ENCODE measurements at regions not wholly inside any gene's neighbourhood (a gene's known extent, or its start where the extent isn't known, plus 50 kb on each side); places are given as distances from the start of the nearest gene placed in this dataset.

GRCh38 chr12:25629341-25629740 lies 76.3 kb upstream of the LMNTD1 start:
- Histone ChIP-seq H2BK5ac (ENCODE audit: insufficient read length, low read length) (no peak overlapping the region), H2BK12ac (ENCODE audit: insufficient read length, low read depth, low read length) (no peak overlapping the region), H3K79me1 (ENCODE audit: insufficient read depth, low read depth, low read length, poor library complexity, severe bottlenecking) (no peaks in the 10 kb centered on the region), H3K79me2 (ENCODE audit: insufficient read depth, low read length) (no peaks in the 10 kb centered on the region), H3T11ph (ENCODE audit: low read length) (no peak overlapping the region), H3K4ac (ENCODE audit: low read depth, low read length) (no peak overlapping the region), H4K8ac (replicated peaks; ENCODE audit: insufficient read length, low read depth, low read length) (no peak overlapping the region), H3K4me2 (ENCODE audit: insufficient read depth, insufficient read length, low read length) (no peak overlapping the region), H3K56ac (ENCODE audit: insufficient read length, low read depth, low read length) (no peak overlapping the region), H3K23ac (ENCODE audit: insufficient read length, low read depth, low read length) (no peak overlapping the region), H2BK120ac (ENCODE audit: low read depth, low read length, poor library complexity, severe bottlenecking) (no peak overlapping the region), H3K27ac (ENCODE audit: insufficient read length, low read depth, low read length) (no peak overlapping the region), H3K18ac (ENCODE audit: insufficient read length, low read depth, low read length) (no peak overlapping the region), H3K4me1 (ENCODE audit: insufficient read depth, low read length) (no peaks in the 10 kb centered on the region), H4K91ac (ENCODE audit: insufficient read length, low read depth, low read length) (no peak overlapping the region), H3K9me3 (ENCODE audit: control insufficient read depth, low read depth, low read length) (no peaks in the 10 kb centered on the region), H4K5ac (ENCODE audit: insufficient read length, low read depth, low read length) (no peak overlapping the region), H2AFZ (ENCODE audit: low read length) (no peak overlapping the region), H3K23me2 (ENCODE audit: insufficient read length, low read depth, low read length, poor library complexity, severe bottlenecking) (no peaks in the 10 kb centered on the region), H3K14ac (ENCODE audit: insufficient read depth, low read length) (no peak overlapping the region), H2BK15ac (ENCODE audit: low read depth, low read length) (no peak overlapping the region), H2BK20ac (ENCODE audit: low read depth, low read length, poor library complexity, severe bottlenecking) (no peak overlapping the region), H3K27me3 (ENCODE audit: insufficient read depth, low read length) (no peaks in the 10 kb centered on the region), H4K20me1 (ENCODE audit: control insufficient read depth, insufficient read depth, insufficient read length) (no peaks in the 10 kb centered on the region), H2AK5ac (ENCODE audit: insufficient read length, low read length) (no peak overlapping the region), H3K9ac (ENCODE audit: extremely low read depth, insufficient read length, low read length) (no peak overlapping the region)
- Mint-ChIP-seq H3K4me3 (no peak overlapping the region), H3K9me3 (no peaks in the 10 kb centered on the region; a peak in 1 of 5 replicates), H3K27me3 (ENCODE audit: low read depth) (peaks cover 2% of the 10 kb centered on the region; the same call in 1 of the 2 replicates), H3K4me1 (peaks cover 9 to 23% of the 10 kb centered on the region in 2 experiments), H3K27ac (no peak overlapping the region), H3K36me3 (ENCODE audit: insufficient read depth in 1 of 3, low read depth in 3 of 3) (no peaks in the 10 kb centered on the region)
- no peak for TF ChIP-seq CTCF (conservative IDR thresholded peaks at IDR 0.05)
- no peak for DNase-seq
- no CpG with 5 or more reads among the region's 3 CpGs for WGBS (ENCODE audit: extremely low coverage, insufficient read length, low lambda C conversion rate)
